ENCODE measurements at regions not wholly inside any gene's neighbourhood (a gene's known extent, or its start where the extent isn't known, plus 50 kb on each side); places are given as distances from the start of the nearest gene placed in this dataset.
"Not testable (repeated sequence)": the region's sequence is repeated elsewhere in the genome, so short reads cannot be mapped to it uniquely, and the experiment has no call there.

DNA sequence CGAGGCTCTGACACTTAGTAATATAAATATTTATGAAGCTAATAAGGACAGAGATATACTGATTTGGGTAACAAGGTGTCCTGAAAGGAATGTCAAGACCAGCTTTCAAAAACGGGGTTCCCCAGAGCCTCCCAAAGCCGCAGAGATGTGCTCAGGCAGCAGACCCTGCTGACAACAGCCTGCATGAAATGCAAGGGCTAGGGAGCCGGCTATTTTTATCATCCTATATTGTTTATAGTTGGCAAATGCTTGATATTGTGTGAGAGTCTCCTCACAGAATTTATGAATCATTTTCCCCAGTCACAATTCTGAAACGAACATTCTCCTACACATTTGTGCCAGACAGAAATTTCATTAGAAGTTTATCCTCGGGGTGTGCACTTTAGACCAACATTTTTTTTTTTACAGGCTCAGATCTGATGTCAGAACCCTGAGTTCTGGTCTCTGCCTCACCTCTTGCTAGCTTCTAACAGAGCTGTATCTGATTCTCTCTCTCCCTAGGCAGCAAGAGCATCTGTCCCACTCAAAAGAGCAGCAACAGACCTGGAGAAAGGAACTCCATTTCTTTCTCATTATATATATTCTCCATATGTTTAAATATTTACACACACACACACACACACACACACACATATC is 302.3 kb upstream of the PLD5 start:
- no peaks in the 10 kb centered on the region for H3K36me3 Mint-ChIP-seq (ENCODE audit: low read depth)
- no peaks in the 10 kb centered on the region for H3K27me3 Mint-ChIP-seq (ENCODE audit: low read depth)
- no peak overlapping the region for H3K4me3 Mint-ChIP-seq
- DNase-seq (ENCODE audit: low spot score) = no peak
- no peak overlapping the region for H3K27ac Mint-ChIP-seq
- H3K4me1 Mint-ChIP-seq (ENCODE audit: low read depth) = no peaks in the 10 kb centered on the region
- no peaks in the 10 kb centered on the region for H3K9me3 Mint-ChIP-seq

DNA sequence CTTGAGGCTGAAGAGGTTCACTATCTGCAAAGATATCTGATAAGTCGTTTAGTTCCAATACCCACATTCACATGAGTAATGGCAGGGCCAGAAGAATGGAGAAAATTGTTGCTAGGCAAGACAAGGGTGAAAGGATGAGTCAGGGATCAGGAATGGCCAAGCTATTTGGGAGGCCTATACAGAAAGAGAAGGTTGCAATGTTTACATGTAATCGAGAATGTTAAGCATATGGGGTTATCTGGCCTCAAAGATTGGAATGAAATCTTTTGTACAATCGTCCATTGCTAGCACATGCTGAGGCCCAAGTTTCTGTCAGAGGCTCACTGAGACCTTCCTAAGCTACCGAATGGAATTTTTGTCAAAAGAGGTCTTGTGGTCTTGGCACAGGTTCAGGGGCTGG is 299.9 kb upstream of the PLD5 start:
- Mint-ChIP-seq H3K27me3 (ENCODE audit: low read depth) (no peaks in the 10 kb centered on the region), H3K4me3 (no peak overlapping the region), H3K4me1 (ENCODE audit: low read depth) (no peaks in the 10 kb centered on the region), H3K27ac (no peak overlapping the region), H3K9me3 (no peaks in the 10 kb centered on the region), H3K36me3 (ENCODE audit: low read depth) (no peaks in the 10 kb centered on the region)
- no peak for DNase-seq (ENCODE audit: low spot score)

DNA sequence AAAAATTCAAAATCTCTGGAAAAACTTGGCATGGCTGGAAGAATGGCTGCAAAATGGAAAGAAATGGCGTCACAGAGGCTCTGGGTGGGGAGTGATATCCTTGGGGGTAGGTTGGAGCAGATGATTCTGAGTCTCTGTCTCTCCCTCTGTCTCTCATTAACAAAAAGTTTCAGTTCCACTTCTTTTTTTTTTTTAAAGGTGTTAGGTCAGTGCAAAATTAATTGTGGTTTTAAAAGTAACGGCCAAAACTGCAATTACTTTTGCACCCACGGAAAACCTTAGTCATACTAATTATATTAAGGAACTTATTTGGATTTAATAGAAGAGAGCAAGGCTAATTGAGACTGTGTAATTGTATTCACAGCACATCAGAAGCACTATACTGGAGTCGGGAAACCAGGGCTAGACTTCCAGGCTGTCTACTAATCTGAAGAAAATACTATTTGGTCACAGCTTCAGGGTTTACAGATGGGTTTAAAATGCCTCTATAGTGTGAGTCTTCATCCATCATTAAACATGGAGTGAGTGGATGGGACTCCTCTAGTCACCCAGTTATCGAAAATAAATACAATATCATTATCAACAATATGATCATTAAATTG is 289.1 kb upstream of the PLD5 start:
- no peak for DNase-seq (ENCODE audit: low spot score)
- Mint-ChIP-seq H3K27me3 (ENCODE audit: low read depth) (no peaks in the 10 kb centered on the region), H3K9me3 (no peaks in the 10 kb centered on the region), H3K4me1 (ENCODE audit: low read depth) (no peaks in the 10 kb centered on the region), H3K4me3 (no peak overlapping the region), H3K27ac (no peak overlapping the region), H3K36me3 (ENCODE audit: low read depth) (no peaks in the 10 kb centered on the region)

DNA sequence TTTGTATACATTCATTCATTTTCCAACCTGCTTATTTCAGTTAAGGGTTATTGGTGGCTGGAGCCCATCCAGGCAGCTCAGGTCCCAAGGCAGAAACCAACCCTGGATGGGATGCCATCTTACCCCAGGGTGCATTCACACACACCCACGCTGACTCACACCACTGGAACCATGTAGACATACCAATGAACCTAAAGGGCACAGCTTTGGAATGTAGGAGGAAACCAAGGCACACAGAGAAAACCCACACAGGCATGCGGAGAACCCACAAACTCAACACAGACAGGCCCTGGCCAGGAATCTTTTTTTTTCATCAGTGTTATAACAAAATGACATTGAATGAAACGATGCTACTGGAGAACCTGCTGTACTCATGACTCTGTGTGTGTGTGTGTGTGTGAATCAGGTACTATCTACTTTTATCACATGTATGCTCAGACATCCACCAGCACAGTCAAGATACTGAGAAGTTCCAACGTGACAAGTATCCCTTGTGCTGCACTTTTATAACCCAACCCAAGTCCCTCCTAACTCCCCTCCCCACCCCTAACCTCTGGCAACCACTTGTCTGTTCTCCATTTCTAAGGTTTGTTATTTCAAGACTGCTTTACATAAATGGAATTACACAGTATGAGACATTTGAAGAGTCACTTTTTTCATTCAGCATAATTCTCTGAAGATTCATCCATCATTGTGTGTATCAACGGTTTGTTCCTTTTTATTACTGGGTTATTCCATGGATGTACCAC is 286.8 kb upstream of the PLD5 start:
- no peak overlapping the region for H3K4me3 Mint-ChIP-seq
- DNase-seq (ENCODE audit: low spot score) = no peak
- no peaks in the 10 kb centered on the region for H3K9me3 Mint-ChIP-seq
- H3K36me3 Mint-ChIP-seq (ENCODE audit: low read depth) = no peaks in the 10 kb centered on the region
- H3K4me1 Mint-ChIP-seq (ENCODE audit: low read depth) = no peaks in the 10 kb centered on the region
- no peaks in the 10 kb centered on the region for H3K27me3 Mint-ChIP-seq (ENCODE audit: low read depth)
- H3K27ac Mint-ChIP-seq = no peak overlapping the region

DNA sequence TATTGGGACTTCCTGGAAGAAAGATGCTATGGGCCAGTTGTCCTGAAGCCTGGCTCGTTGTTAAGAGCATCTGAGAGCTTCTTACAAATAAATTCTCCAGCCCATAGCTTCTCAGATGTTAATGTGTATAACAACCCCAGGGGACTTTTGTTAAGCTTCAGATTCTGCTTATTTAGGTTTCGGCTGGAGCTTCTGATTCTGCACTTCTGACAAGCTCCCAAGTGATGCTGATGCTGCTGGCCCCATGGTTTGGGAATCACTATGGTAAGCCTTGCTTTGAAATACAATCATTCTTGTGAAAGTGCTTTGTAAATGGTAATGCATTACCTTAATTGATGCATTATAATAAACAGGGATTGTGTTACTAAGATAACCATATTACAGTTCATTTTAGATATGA is 281.8 kb upstream of the PLD5 start:
- H3K4me1 Mint-ChIP-seq (ENCODE audit: low read depth) = no peaks in the 10 kb centered on the region
- H3K27me3 Mint-ChIP-seq (ENCODE audit: low read depth) = no peaks in the 10 kb centered on the region
- H3K36me3 Mint-ChIP-seq (ENCODE audit: low read depth) = no peaks in the 10 kb centered on the region
- no peak overlapping the region for H3K27ac Mint-ChIP-seq
- H3K9me3 Mint-ChIP-seq = no peaks in the 10 kb centered on the region
- no peak overlapping the region for H3K4me3 Mint-ChIP-seq
- DNase-seq (ENCODE audit: low spot score) = no peak

DNA sequence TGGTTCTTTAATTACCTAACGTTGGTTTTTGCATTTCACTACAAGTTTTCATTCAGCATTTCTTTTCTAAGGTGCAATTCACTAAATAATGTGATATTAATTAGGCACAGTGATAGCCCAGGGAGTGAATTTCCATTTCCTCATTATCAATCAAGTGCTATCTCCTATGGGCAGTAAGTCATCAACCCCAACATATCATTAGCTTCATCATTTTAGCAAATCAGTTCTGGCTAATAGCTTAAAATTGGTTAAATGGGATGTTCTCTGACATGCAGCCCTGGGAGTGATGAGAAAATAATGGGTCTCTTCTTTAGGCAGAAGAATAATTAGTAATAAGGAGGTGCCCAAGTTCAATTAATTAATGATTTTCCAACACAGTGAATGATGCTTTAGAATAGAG is 280.9 kb upstream of the PLD5 start:
- H3K27ac Mint-ChIP-seq; H3K36me3 Mint-ChIP-seq (ENCODE audit: low read depth); H3K4me3 Mint-ChIP-seq; H3K9me3 Mint-ChIP-seq; H3K27me3 Mint-ChIP-seq (ENCODE audit: low read depth); DNase-seq (ENCODE audit: low spot score); H3K4me1 Mint-ChIP-seq (ENCODE audit: low read depth): not testable (repeated sequence)

DNA sequence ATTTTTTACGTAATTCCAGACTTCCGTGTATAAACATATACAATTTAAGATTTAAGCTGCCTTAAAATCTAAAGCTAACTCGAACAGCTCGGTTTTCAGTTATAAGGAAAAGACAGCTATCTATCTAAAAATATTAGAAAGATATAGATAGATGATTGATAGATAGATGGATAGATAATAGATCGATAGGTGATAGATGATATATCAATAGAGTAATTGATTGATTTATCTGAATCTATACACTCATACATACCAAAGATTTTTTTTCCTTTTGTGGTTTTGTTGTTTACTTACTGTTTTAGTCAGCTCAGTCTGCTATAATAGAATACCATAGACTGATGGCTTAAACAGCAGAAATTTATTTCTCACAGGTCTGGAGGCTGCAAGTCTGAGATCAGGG is 278.5 kb upstream of the PLD5 start:
- Mint-ChIP-seq H3K27ac (no peak overlapping the region), H3K27me3 (ENCODE audit: low read depth) (no peaks in the 10 kb centered on the region), H3K4me3 (no peak overlapping the region), H3K9me3 (no peaks in the 10 kb centered on the region), H3K36me3 (ENCODE audit: low read depth) (no peaks in the 10 kb centered on the region), H3K4me1 (ENCODE audit: low read depth) (no peaks in the 10 kb centered on the region)
- no peak for DNase-seq (ENCODE audit: low spot score)

DNA sequence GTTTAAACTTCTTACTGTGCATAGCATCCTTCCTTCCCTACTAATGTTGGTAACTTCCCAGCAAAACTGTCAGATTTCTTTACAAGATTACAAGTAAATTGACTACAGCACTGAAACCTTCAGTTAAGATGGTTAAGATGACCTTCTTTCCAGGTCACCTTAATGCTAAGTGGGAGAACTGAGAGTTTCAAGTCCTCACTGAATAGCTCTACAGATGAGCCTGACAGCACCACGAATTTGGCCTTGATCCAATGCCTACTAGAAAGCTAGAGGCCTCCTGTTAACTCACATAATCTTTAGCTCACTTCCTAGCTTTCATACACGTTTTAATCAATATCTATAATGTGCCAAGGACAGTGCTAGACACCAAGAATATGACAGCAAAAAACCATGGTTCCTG is 276.0 kb upstream of the PLD5 start:
- Mint-ChIP-seq H3K27ac (no peak overlapping the region), H3K4me3 (no peak overlapping the region), H3K36me3 (ENCODE audit: low read depth) (no peaks in the 10 kb centered on the region), H3K4me1 (ENCODE audit: low read depth) (no peaks in the 10 kb centered on the region), H3K9me3 (no peaks in the 10 kb centered on the region), H3K27me3 (ENCODE audit: low read depth) (no peaks in the 10 kb centered on the region)
- DNase-seq (ENCODE audit: low spot score) = no peak

DNA sequence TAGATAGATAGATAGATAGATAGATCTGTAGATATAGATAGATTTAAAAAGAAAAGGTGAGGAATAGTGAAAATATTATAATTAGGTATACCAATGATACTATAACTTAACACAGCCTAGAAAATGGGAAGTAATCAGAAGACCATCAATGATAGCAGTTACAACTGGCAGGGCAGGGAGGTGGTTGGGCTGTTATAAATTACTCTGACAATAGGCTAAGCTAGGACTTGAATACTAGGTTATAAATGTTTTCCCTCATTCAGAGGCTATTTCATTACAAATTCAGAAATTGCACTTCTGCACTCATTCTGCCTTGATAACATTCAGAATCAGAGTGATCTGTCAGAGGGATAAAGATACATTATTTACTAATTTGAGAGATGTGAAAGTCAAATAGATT is 273.4 kb upstream of the PLD5 start:
- Mint-ChIP-seq H3K4me1 (ENCODE audit: low read depth) (no peaks in the 10 kb centered on the region), H3K9me3 (no peaks in the 10 kb centered on the region), H3K36me3 (ENCODE audit: low read depth) (no peaks in the 10 kb centered on the region), H3K27ac (no peak overlapping the region), H3K4me3 (no peak overlapping the region), H3K27me3 (ENCODE audit: low read depth) (no peaks in the 10 kb centered on the region)
- no peak for DNase-seq (ENCODE audit: low spot score)

DNA sequence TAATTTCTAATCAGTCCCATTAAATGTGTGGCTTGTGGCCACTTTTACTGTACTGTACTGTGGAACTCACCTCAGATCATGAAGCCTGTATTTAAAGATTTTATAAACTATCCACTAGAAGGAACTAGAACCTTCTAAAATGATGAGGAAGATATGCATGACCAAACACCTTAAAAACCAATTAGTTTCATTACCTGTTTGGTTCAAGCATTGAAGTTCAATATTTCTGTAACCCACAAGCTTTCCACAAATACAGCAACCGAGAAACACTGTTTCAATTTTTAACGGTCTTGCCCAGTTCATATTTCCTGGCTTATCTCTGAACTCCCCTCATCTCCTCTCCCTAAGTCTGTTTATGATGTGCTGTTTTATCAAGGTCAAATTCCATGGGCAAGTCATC is 264.3 kb upstream of the PLD5 start:
- no peaks in the 10 kb centered on the region for H3K9me3 Mint-ChIP-seq
- no peaks in the 10 kb centered on the region for H3K36me3 Mint-ChIP-seq (ENCODE audit: low read depth)
- H3K4me1 Mint-ChIP-seq (ENCODE audit: low read depth) = no peaks in the 10 kb centered on the region
- DNase-seq (ENCODE audit: low spot score) = no peak
- no peak overlapping the region for H3K27ac Mint-ChIP-seq
- H3K4me3 Mint-ChIP-seq = no peak overlapping the region
- H3K27me3 Mint-ChIP-seq (ENCODE audit: low read depth) = no peaks in the 10 kb centered on the region

DNA sequence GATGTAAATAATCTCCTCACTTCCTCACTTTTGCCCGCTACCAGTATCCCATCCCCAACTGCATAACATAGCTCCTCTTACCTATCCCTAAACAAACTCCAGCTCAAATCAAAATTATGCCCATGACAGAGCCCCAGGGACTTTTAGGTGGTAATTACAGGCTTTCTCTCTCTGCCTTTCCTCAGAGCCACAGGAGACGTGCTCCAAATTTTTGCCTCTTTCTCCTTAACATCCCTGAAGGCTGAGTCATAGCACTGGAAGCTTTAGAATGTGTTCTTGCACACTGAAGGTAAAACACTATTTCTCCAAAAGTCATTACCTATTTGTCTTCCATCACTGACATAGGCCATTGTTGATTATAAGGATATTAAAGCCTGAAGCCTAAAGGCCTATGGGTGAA is 263.5 kb upstream of the PLD5 start:
- no peaks in the 10 kb centered on the region for H3K9me3 Mint-ChIP-seq
- DNase-seq (ENCODE audit: low spot score) = no peak
- H3K36me3 Mint-ChIP-seq (ENCODE audit: low read depth) = no peaks in the 10 kb centered on the region
- H3K4me3 Mint-ChIP-seq = no peak overlapping the region
- H3K4me1 Mint-ChIP-seq (ENCODE audit: low read depth) = no peaks in the 10 kb centered on the region
- no peaks in the 10 kb centered on the region for H3K27me3 Mint-ChIP-seq (ENCODE audit: low read depth)
- no peak overlapping the region for H3K27ac Mint-ChIP-seq

DNA sequence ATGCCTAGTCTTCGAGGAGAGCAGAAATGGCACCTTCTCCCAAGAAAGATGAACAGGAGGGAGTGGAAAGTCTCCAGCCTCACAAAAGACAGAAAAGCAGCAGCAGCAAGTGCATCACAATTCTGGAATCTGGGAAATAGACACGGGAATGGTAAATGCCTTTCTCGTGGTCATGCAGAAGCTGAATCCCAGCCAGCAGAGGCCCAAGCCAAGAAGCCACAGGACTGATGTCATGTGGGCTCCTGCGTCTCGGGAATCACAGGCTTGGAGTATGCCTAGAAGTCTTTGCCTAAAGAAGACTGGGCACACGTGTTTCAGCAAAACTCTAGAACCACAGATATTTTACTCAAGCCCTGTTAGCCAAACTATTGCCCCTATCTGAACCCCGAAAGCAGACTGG is 260.3 kb upstream of the PLD5 start:
- no peak overlapping the region for H3K4me3 Mint-ChIP-seq
- H3K36me3 Mint-ChIP-seq (ENCODE audit: low read depth) = no peaks in the 10 kb centered on the region
- H3K4me1 Mint-ChIP-seq (ENCODE audit: low read depth) = no peaks in the 10 kb centered on the region
- H3K27me3 Mint-ChIP-seq (ENCODE audit: low read depth) = no peaks in the 10 kb centered on the region
- no peak for DNase-seq (ENCODE audit: low spot score)
- no peaks in the 10 kb centered on the region for H3K9me3 Mint-ChIP-seq
- H3K27ac Mint-ChIP-seq = no peak overlapping the region

DNA sequence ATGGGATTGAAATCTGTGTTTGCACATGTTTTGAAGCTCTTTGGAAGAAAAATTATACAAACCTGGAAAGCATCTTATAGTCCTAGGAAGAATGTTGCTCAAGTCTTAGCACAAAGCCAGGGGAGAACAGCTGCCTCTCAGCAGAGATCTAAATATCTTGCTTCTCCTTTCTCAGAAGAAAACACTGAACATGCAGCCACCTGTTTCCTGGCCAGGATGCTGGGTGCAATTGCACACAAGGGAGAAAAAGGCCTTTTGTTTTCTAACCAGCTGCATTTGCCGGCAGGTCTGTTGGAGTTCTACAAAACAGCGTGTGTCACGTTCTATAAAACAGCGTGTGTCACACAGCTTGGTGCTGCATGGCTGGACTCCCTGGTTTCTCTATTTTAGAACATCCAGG is 259.6 kb upstream of the PLD5 start:
- H3K4me3 Mint-ChIP-seq = no peak overlapping the region
- H3K9me3 Mint-ChIP-seq = no peaks in the 10 kb centered on the region
- H3K36me3 Mint-ChIP-seq (ENCODE audit: low read depth) = no peaks in the 10 kb centered on the region
- H3K27me3 Mint-ChIP-seq (ENCODE audit: low read depth) = no peaks in the 10 kb centered on the region
- no peaks in the 10 kb centered on the region for H3K4me1 Mint-ChIP-seq (ENCODE audit: low read depth)
- DNase-seq (ENCODE audit: low spot score) = no peak
- no peak overlapping the region for H3K27ac Mint-ChIP-seq

DNA sequence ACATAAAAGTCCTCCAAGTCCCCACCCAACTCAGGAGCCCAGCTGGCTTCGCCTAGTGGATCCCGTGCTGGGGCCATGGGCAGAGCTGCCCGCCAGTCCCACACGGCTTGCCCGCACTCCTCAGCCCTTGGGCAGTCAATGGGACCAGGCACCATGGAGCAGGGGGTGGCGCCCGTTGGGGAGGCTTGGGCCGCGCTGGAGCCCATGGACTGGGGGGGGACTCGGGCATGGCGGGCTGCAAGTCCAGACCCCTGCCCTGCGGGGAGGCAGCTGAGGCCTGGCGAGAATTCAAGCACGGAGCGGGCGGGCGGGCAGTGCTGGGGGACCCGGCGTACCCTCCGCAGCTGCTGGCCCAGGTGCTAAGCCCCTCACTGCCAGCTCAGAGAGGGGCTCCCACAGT is 249.8 kb upstream of the PLD5 start:
- H3K4me1 Mint-ChIP-seq (ENCODE audit: low read depth) = no peaks in the 10 kb centered on the region
- DNase-seq (ENCODE audit: low spot score) = no peak
- no peak overlapping the region for H3K27ac Mint-ChIP-seq
- no peaks in the 10 kb centered on the region for H3K36me3 Mint-ChIP-seq (ENCODE audit: low read depth)
- no peaks in the 10 kb centered on the region for H3K27me3 Mint-ChIP-seq (ENCODE audit: low read depth)
- no peak overlapping the region for H3K4me3 Mint-ChIP-seq
- no peaks in the 10 kb centered on the region for H3K9me3 Mint-ChIP-seq

DNA sequence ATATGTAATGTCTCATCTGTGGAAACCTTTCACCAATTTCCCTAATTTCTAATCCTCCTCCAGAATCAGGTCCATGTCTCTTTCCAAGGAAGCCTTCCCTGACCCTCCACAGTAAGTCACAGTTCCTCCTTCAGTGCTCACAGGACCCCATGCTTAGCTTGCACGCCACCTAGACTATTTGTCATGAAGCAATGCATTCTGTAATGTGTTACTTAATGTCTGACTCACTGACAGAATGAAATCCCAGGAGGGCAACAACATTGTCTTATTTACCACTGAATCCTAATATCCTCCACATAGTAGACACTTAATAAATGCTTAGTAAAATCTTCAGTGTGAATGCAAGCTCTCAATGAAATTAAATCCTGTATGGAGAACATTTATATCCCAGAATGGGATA is 245.9 kb upstream of the PLD5 start:
- no peak overlapping the region for H3K27ac Mint-ChIP-seq
- H3K9me3 Mint-ChIP-seq = no peaks in the 10 kb centered on the region
- H3K4me1 Mint-ChIP-seq (ENCODE audit: low read depth) = no peaks in the 10 kb centered on the region
- H3K27me3 Mint-ChIP-seq (ENCODE audit: low read depth) = no peaks in the 10 kb centered on the region
- no peak for DNase-seq (ENCODE audit: low spot score)
- no peaks in the 10 kb centered on the region for H3K36me3 Mint-ChIP-seq (ENCODE audit: low read depth)
- H3K4me3 Mint-ChIP-seq = no peak overlapping the region
